ENCODE measurements at regions not wholly inside any gene's neighbourhood (a gene's known extent, or its start where the extent isn't known, plus 50 kb on each side); places are given as distances from the start of the nearest gene placed in this dataset.
"Not testable (repeated sequence)": the region's sequence is repeated elsewhere in the genome, so short reads cannot be mapped to it uniquely, and the experiment has no call there.

- no peak for ATAC-seq
- WGBS (ENCODE audit: insufficient coverage, insufficient replicate concordance, low lambda C conversion rate, missing lambda C conversion rate), result 72% methylated on average over 4 of the region's 4 CpGs
- Histone ChIP-seq H3K9me3 (replicated peaks; ENCODE audit: control insufficient read depth, insufficient read depth, low read length) (no peaks in the 10 kb centered on the region), H3K9ac (ENCODE audit: control insufficient read depth, insufficient read depth, low read length) (no peak overlapping the region), H4K20me1 (ENCODE audit: control insufficient read depth, insufficient read depth) (no peaks in the 10 kb centered on the region), H3K4me1 (ENCODE audit: control insufficient read depth, insufficient read depth, low read length) (no peaks in the 10 kb centered on the region), H3K4me3 (no peak overlapping the region), H3K4me2 (ENCODE audit: control insufficient read depth, insufficient read depth) (no peak overlapping the region), H3K27ac (ENCODE audit: control insufficient read depth, insufficient read depth) (no peak overlapping the region), H3K79me2 (ENCODE audit: control insufficient read depth, insufficient read depth, low read length) (no peaks in the 10 kb centered on the region), H3K36me3 (ENCODE audit: control insufficient read depth in 2 of 2, insufficient read depth in 2 of 2, low read length in 1 of 2) (no peaks in the 10 kb centered on the region), H2AFZ (ENCODE audit: control insufficient read depth, low read depth, low read length) (no peak overlapping the region), H3K27me3 (replicated peaks in 1 of 2; ENCODE audit: control insufficient read depth in 2 of 2, insufficient read depth in 2 of 2, low read length in 1 of 2) (no peaks in the 10 kb centered on the region; a peak in 2 of 4 replicates)
- SMC1A ChIA-PET (ENCODE audit: uncharacterized antibody, unreplicated experiment), result no interaction called here
- no peak for FAIRE-seq
- RAD21 ChIA-PET (ENCODE audit: unreplicated experiment), result no interaction called here
- no peak for TF ChIP-seq POLR2A (IDR thresholded peaks at IDR 0.05; ENCODE audit: low read depth, low read length)
- POLR2A ChIA-PET, result no interaction called here
- CTCF ChIA-PET, result interaction anchor here (0.6 kb wide), 1 partner anchor 19 kb away, joined by 3 read pairs; no protein-coding TSS in a partner anchor
- no TSS peak for BruUV-seq (replicated peaks)
- DNase-seq (ENCODE audit: low read depth, low spot score), result no peak
- intact Hi-C loops (cut with micrococcal nuclease; ENCODE audit: unreplicated experiment), result no loop called here
- in situ Hi-C loops (cut with MboI), result no loop called here
These were observed 68.1 kb upstream of the STARD13 start for GRCh38 chr13:33353646-33354045.

- ChIA-PET RAD21 (ENCODE audit: unreplicated experiment) (no interaction called here), CTCF (interaction anchor here (1.2 kb wide), 1 partner anchor 16 kb away, joined by 3 read pairs; no protein-coding TSS in a partner anchor), POLR2A (no interaction called here), SMC1A (ENCODE audit: uncharacterized antibody, unreplicated experiment) (interaction anchor here (1.1 kb wide), 1 partner anchor 23 kb away, joined by 3 read pairs; no protein-coding TSS in a partner anchor)
- no TSS peak for BruUV-seq (replicated peaks)
- TF ChIP-seq CBX3 (IDR thresholded peaks at IDR 0.05; ENCODE audit: borderline replicate concordance, low read depth) (no peak), NR2C1 (IDR thresholded peaks at IDR 0.05) (no peak), DPF2 (IDR thresholded peaks at IDR 0.05) (no peak), TAF1 (IDR thresholded peaks at IDR 0.05; ENCODE audit: borderline replicate concordance, low read depth, low read length) (no peak), FOXK2 (IDR thresholded peaks at IDR 0.05) (no peak)
- Histone ChIP-seq H3K4me1 (ENCODE audit: control insufficient read depth, insufficient read depth, low read length) (no peaks in the 10 kb centered on the region), H3K4me3 (no peak overlapping the region), H2AFZ (ENCODE audit: control insufficient read depth, low read depth, low read length) (no peak overlapping the region), H3K79me2 (ENCODE audit: control insufficient read depth, insufficient read depth, low read length) (no peaks in the 10 kb centered on the region), H4K20me1 (ENCODE audit: control insufficient read depth, insufficient read depth) (no peaks in the 10 kb centered on the region), H3K27ac (ENCODE audit: control insufficient read depth, insufficient read depth) (no peak overlapping the region), H3K4me2 (ENCODE audit: control insufficient read depth, insufficient read depth) (no peak overlapping the region), H3K36me3 (ENCODE audit: control insufficient read depth in 2 of 2, insufficient read depth in 2 of 2, low read length in 1 of 2) (no peaks in the 10 kb centered on the region), H3K9ac (ENCODE audit: control insufficient read depth, insufficient read depth, low read length) (no peak overlapping the region), H3K9me3 (replicated peaks; ENCODE audit: control insufficient read depth, insufficient read depth, low read length) (no peaks in the 10 kb centered on the region), H3K27me3 (replicated peaks in 1 of 2; ENCODE audit: control insufficient read depth in 2 of 2, insufficient read depth in 2 of 2, low read length in 1 of 2) (no peaks in the 10 kb centered on the region; a peak in 1 of 4 replicates)
- in situ Hi-C loops (cut with MboI), result no loop called here
- WGBS (ENCODE audit: insufficient coverage, insufficient replicate concordance, low lambda C conversion rate, missing lambda C conversion rate), result 62% methylated on average over 6 of the region's 6 CpGs
- FAIRE-seq (no peak), DNase-seq (ENCODE audit: low read depth, low spot score) (no peak), ATAC-seq (no peak)
- intact Hi-C loops (cut with micrococcal nuclease; ENCODE audit: unreplicated experiment), result no loop called here
These were observed 69.8 kb upstream of the STARD13 start for GRCh38 chr13:33355201-33355895.

- H3K9ac ChIP-seq (ENCODE audit: control insufficient read depth, insufficient read depth, low read length); FAIRE-seq; H3K79me2 ChIP-seq (ENCODE audit: control insufficient read depth, insufficient read depth, low read length); in situ Hi-C loops (cut with MboI); H3K36me3 ChIP-seq (ENCODE audit: control insufficient read depth in 2 of 2, insufficient read depth in 2 of 2, low read length in 1 of 2); CTCF ChIA-PET; BruUV-seq (replicated peaks); H2AFZ ChIP-seq (ENCODE audit: control insufficient read depth, low read depth, low read length); H3K4me1 ChIP-seq (ENCODE audit: control insufficient read depth, insufficient read depth, low read length); intact Hi-C loops (cut with micrococcal nuclease; ENCODE audit: unreplicated experiment); RAD21 ChIA-PET (ENCODE audit: unreplicated experiment); H3K9me3 ChIP-seq (replicated peaks; ENCODE audit: control insufficient read depth, insufficient read depth, low read length); SMC1A ChIA-PET (ENCODE audit: uncharacterized antibody, unreplicated experiment); ATAC-seq; H4K20me1 ChIP-seq (ENCODE audit: control insufficient read depth, insufficient read depth); H3K27me3 ChIP-seq (replicated peaks in 1 of 2; ENCODE audit: control insufficient read depth in 2 of 2, insufficient read depth in 2 of 2, low read length in 1 of 2); H3K4me3 ChIP-seq; DNase-seq (ENCODE audit: low read depth, low spot score); H3K27ac ChIP-seq (ENCODE audit: control insufficient read depth, insufficient read depth); H3K4me2 ChIP-seq (ENCODE audit: control insufficient read depth, insufficient read depth): not testable (repeated sequence)
- WGBS (ENCODE audit: insufficient coverage, insufficient replicate concordance, low lambda C conversion rate, missing lambda C conversion rate), result 68% methylated on average over 13 of the region's 17 CpGs
- POLR2A ChIA-PET, result interaction anchor here (0.5 kb wide), 1 partner anchor 242 kb away, joined by 3 read pairs; no protein-coding TSS in a partner anchor
These were observed 72.5 kb upstream of the STARD13 start for GRCh38 chr13:33358076-33358475.

Data from GM12878 (cell line).